Left ventricle myocardium inferior (tissue), 1 donor: ENCODE measurements at regions not wholly inside any gene's neighbourhood (a gene's known extent, or its start where the extent isn't known, plus 50 kb on each side); places are given as distances from the start of the nearest gene placed in this dataset.
"Not testable (repeated sequence)": the region's sequence is repeated elsewhere in the genome, so short reads cannot be mapped to it uniquely, and the experiment has no call there.

Source experiments
- DNase-seq: peaks from one replicate; pipeline ENCODE4 v3.0.0-alpha.2; 2020
- H3K27ac ChIP-seq: fragments of 200-600 bp; replicated peaks from 2 replicates; pipeline ENCODE4 v1.8.0; 2021
- H3K27me3 ChIP-seq: fragments of 200-600 bp; 2 replicates; pipeline ENCODE4 v1.8.0; 2021; ENCODE audit warnings: low read depth
- H3K36me3 ChIP-seq: fragments of 200-600 bp; 2 replicates; pipeline ENCODE4 v1.8.0; 2021
- H3K4me1 ChIP-seq: fragments of 200-600 bp; 2 replicates; pipeline ENCODE4 v1.8.0; 2021
- H3K4me3 ChIP-seq: fragments of 200-600 bp; 2 replicates; pipeline ENCODE4 v1.8.0; 2021; ENCODE audit warnings: mild to moderate bottlenecking, moderate library complexity
- H3K9me3 ChIP-seq: fragments of 200-600 bp; replicated peaks from 2 replicates; pipeline ENCODE4 v1.8.0; 2021
- intact Hi-C: fragments of 100-400 bp; cut with micrococcal nuclease; formaldehyde crosslinking; loops from one replicate; pipeline ENCODE4 v1.11.0; 2022
- TF ChIP-seq, protein P1 (sequence below): fragments of 200-600 bp; IDR thresholded peaks from 2 replicates; pipeline ENCODE4 v1.8.0; 2021; ENCODE audit warnings: antibody characterized with exemption, mild to moderate bottlenecking, borderline replicate concordance
- donor health status: DM: no; HTN: yes; CAD: no; lungs with severe emphysema.

DNA sequence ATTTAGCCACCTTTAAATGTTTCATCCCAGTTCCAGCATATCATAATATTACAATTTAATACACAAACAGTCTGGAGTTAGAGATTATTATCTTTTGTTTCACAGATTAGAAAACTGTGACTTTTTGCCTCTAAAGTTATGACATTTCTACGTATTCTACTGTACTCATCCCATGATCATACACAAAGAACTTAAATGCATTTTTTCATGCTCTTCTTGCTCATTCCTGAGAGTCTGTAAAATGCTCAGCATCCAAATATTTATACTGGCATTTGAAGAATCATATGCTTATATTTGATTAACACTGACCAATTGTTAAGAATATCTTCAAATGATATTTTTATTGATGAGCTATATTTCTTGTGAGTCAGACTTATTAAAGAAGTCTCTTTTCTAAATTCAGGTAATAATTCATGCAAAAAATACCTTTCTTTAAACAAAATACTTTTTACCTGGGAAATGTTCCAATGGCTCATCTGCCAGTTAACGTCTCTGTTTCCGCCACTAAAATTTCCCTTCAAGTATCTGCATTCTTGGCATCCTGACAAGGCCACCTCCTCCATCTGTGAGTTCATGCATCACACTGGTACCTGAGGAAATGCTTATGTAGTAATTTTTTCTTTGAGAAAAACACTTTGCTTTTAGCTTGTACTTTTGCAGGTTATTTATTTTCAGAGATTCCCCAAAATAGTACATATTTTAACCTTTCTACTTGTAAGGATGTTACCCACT, 139.6 kb upstream of the RASA1 start:
- Histone ChIP-seq H3K4me3 (no peak overlapping the region), H3K4me1 (no peaks in the 10 kb centered on the region), H3K27me3 (no peaks in the 10 kb centered on the region), H3K27ac (no peak overlapping the region), H3K36me3 (no peaks in the 10 kb centered on the region), H3K9me3 (no peaks in the 10 kb centered on the region)
- intact Hi-C loops: no loop called here
- TF ChIP-seq, protein P1, sequence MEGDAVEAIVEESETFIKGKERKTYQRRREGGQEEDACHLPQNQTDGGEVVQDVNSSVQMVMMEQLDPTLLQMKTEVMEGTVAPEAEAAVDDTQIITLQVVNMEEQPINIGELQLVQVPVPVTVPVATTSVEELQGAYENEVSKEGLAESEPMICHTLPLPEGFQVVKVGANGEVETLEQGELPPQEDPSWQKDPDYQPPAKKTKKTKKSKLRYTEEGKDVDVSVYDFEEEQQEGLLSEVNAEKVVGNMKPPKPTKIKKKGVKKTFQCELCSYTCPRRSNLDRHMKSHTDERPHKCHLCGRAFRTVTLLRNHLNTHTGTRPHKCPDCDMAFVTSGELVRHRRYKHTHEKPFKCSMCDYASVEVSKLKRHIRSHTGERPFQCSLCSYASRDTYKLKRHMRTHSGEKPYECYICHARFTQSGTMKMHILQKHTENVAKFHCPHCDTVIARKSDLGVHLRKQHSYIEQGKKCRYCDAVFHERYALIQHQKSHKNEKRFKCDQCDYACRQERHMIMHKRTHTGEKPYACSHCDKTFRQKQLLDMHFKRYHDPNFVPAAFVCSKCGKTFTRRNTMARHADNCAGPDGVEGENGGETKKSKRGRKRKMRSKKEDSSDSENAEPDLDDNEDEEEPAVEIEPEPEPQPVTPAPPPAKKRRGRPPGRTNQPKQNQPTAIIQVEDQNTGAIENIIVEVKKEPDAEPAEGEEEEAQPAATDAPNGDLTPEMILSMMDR: no peak
- DNase-seq: no peak

DNA sequence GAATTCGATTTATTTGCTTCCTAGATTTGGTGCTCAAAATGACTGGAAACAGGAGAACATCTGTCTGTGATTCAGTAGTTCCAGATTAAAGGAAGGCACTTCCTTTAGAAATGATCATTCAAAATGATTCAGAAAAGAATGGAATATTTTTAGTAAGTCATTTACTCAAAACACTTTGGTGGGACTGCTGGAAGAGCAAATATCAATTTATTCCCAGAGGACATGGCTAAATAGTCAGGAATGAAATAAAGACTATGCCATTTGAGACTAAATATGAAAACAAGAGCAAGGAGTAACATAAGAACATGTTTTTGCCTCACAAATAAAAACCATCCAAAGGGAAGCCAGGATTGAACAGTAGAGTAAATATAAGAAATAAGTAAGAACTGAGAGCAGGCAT, 138.6 kb upstream of the RASA1 start:
- H3K27ac ChIP-seq: no peak overlapping the region
- DNase-seq: no peak
- H3K9me3 ChIP-seq: no peaks in the 10 kb centered on the region
- H3K36me3 ChIP-seq: no peaks in the 10 kb centered on the region
- intact Hi-C loops: no loop called here
- no peaks in the 10 kb centered on the region for H3K4me1 ChIP-seq
- H3K4me3 ChIP-seq: no peak overlapping the region
- TF ChIP-seq, protein P1: no peak
- H3K27me3 ChIP-seq: no peaks in the 10 kb centered on the region

DNA sequence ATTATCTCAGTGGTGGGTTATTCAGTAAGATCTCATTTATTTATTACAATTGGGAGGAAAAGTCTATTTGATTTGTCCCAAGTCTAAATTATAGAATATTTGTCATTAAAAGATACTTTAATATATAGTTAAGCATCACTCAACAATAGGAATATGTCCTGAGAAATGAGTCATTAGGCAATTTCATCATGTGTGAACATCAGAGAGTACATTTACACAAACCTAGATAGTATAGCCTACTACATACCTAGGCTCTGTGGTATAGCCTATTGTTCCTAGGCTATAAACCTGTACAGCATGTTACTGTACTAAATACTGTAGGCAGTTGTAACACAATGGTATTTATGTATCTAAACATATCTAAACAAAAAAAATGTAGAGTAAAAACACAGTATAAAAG, 135.0 kb upstream of the RASA1 start:
- DNase-seq: no peak
- H3K27me3 ChIP-seq: no peaks in the 10 kb centered on the region

DNA sequence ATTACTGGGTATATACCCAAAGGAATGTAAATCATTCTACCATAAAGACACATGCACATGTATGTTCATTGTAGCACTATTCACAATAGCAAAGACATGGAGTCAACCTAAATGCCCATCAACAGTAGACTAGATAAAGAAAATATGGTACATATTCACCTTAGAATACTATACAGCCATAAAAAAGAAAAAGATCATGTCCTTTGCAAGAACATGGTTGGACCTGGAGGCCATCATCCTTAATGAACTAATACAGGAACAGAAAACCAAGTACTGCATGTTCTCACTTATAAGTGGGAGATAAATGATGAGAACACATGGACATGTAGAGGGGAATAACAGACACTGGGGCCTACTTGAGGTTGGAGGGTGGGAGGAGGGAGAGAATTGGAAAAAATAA, 133.2 kb upstream of the RASA1 start:
- peaks cover 37% of the 10 kb centered on the region for H3K4me1 ChIP-seq
- H3K9me3 ChIP-seq, intact Hi-C loops, H3K27me3 ChIP-seq, H3K4me3 ChIP-seq, H3K27ac ChIP-seq, H3K36me3 ChIP-seq, DNase-seq: not testable (repeated sequence)

More for the DNA sequence above, 135.0 kb upstream of the RASA1 start:
- no peaks in the 10 kb centered on the region for H3K9me3 ChIP-seq
- no peak overlapping the region for H3K4me3 ChIP-seq
- no peaks in the 10 kb centered on the region for H3K36me3 ChIP-seq
- TF ChIP-seq, protein P1: no peak
- intact Hi-C loops: no loop called here
- no peak overlapping the region for H3K27ac ChIP-seq
- peaks cover 19% of the 10 kb centered on the region for H3K4me1 ChIP-seq

DNA sequence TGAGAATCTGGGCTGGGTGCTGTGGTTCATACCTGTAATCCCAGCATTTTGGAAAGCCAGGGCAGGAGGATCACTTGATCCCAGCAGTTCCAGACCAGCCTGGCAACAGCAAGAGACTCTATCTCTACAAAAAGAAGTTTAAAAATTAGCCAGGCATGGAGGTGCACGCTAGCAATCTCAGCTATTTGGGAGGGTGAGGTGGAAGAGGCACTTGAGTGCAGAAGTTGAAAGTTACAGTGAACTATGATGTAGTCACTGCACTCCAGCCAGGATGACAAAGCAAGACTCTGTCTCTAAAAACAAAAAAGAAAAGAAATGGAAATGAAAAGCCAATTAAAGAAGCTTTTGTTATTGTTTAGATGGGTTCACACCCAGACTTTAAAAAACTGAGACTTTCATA, 131.6 kb upstream of the RASA1 start:
- TF ChIP-seq, protein P1: no peak
- DNase-seq: no peak
- H3K27me3 ChIP-seq: no peaks in the 10 kb centered on the region
- no peaks in the 10 kb centered on the region for H3K36me3 ChIP-seq
- no peaks in the 10 kb centered on the region for H3K9me3 ChIP-seq
- intact Hi-C loops: no loop called here
- H3K4me3 ChIP-seq: no peak overlapping the region
- peak overlapping the region; percentile 72 for H3K27ac ChIP-seq
- H3K4me1 ChIP-seq: peaks cover 40% of the 10 kb centered on the region

DNA sequence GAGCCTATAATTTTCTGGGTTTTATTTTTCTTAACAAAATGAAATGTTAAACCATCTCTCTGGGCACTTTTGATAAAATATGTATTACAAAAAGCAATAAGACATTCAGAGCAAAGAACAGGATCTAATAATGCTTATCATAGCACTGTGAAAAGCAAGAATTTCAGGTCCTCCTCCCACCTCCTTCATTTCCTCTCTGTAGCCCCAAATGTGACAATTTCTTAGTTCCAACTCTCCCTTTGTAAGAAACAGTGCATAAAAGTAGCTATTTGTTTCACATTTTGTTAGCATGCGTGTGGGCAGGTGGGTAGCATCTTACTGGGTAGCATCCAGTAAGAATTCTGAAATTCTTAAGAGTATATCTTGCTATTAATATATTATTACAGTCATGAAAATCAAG, 130.9 kb upstream of the RASA1 start:
- intact Hi-C loops: no loop called here
- peak overlapping the region; percentile 72 for H3K27ac ChIP-seq
- DNase-seq: no peak
- H3K4me1 ChIP-seq: peaks cover 40% of the 10 kb centered on the region
- H3K27me3 ChIP-seq: no peaks in the 10 kb centered on the region
- H3K4me3 ChIP-seq: no peak overlapping the region
- no peaks in the 10 kb centered on the region for H3K36me3 ChIP-seq
- H3K9me3 ChIP-seq: no peaks in the 10 kb centered on the region
- TF ChIP-seq, protein P1: no peak
